DND-41 (cell line): ENCODE measurements at regions not wholly inside any gene's neighbourhood (a gene's known extent, or its start where the extent isn't known, plus 50 kb on each side); places are given as distances from the start of the nearest gene placed in this dataset.

ENCODE experiments used
- EZH2 ChIP-seq: IDR thresholded peaks from 3 replicates; pipeline ENCODE4 v1.6.1; 2012; ENCODE audit warnings: borderline replicate concordance, low read depth, mild to moderate bottlenecking, moderate library complexity, low read length, inconsistent platforms; ENCODE audit not compliant: severe bottlenecking
- TF ChIP-seq, protein P1 (sequence below): IDR thresholded peaks from 2 replicates; pipeline ENCODE4 v1.5.1; 2012; ENCODE audit warnings: borderline replicate concordance, low read length, moderate library complexity, mild to moderate bottlenecking; ENCODE audit not compliant: poor library complexity, severe bottlenecking; ENCODE audit errors: extremely low read depth

GRCh38 chr4:115906428-115906827 lies 793.0 kb upstream of the NDST4 start:
- TF ChIP-seq EZH2, result no peak
- TF ChIP-seq, protein P1, sequence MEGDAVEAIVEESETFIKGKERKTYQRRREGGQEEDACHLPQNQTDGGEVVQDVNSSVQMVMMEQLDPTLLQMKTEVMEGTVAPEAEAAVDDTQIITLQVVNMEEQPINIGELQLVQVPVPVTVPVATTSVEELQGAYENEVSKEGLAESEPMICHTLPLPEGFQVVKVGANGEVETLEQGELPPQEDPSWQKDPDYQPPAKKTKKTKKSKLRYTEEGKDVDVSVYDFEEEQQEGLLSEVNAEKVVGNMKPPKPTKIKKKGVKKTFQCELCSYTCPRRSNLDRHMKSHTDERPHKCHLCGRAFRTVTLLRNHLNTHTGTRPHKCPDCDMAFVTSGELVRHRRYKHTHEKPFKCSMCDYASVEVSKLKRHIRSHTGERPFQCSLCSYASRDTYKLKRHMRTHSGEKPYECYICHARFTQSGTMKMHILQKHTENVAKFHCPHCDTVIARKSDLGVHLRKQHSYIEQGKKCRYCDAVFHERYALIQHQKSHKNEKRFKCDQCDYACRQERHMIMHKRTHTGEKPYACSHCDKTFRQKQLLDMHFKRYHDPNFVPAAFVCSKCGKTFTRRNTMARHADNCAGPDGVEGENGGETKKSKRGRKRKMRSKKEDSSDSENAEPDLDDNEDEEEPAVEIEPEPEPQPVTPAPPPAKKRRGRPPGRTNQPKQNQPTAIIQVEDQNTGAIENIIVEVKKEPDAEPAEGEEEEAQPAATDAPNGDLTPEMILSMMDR, result no peak
